Occipital lobe (tissue), 1 donor: ENCODE measurements at regions not wholly inside any gene's neighbourhood (a gene's known extent, or its start where the extent isn't known, plus 50 kb on each side); places are given as distances from the start of the nearest gene placed in this dataset.
"Not testable (repeated sequence)": the region's sequence is repeated elsewhere in the genome, so short reads cannot be mapped to it uniquely, and the experiment has no call there.

Experiments
- DNase-seq: peaks from one replicate; lab custom pipeline; 2025; lab: John Stamatoyannopoulos, UW

- DNase-seq, result no peak
These were observed 174.8 kb downstream of the PDGFRA start for GRCh38 chr4:54403700-54404453.

GRCh38 chr4:54409270-54409817 is 180.3 kb downstream of the PDGFRA start:
- DNase-seq, result not testable (repeated sequence)

GRCh38 chr4:54414545-54414944 is 185.5 kb downstream of the PDGFRA start:
- no peak for DNase-seq

GRCh38 chr4:54417476-54417875 is 188.4 kb downstream of the PDGFRA start:
- no peak for DNase-seq

GRCh38 chr4:54418468-54418867 is 189.4 kb downstream of the PDGFRA start:
- no peak for DNase-seq

- DNase-seq, result no peak
These were observed 194.0 kb downstream of the PDGFRA start for GRCh38 chr4:54423066-54423465.

- no peak for DNase-seq
These were observed 198.7 kb downstream of the PDGFRA start for GRCh38 chr4:54427826-54428225.

- no peak for DNase-seq
These were observed 199.8 kb downstream of the PDGFRA start for GRCh38 chr4:54428940-54429339.

GRCh38 chr4:54433686-54434085 is 204.6 kb downstream of the PDGFRA start:
- no peak for DNase-seq

GRCh38 chr4:54439831-54440243 is 210.7 kb downstream of the PDGFRA start:
- DNase-seq, result peak; percentile 6

- DNase-seq, result no peak
These were observed 211.5 kb downstream of the PDGFRA start for GRCh38 chr4:54440394-54441136.

GRCh38 chr4:54445866-54446265 is 211.9 kb upstream of the KIT start:
- DNase-seq, result no peak

GRCh38 chr4:54446581-54446980 is 211.2 kb upstream of the KIT start:
- no peak for DNase-seq

- no peak for DNase-seq
These were observed 210.5 kb upstream of the KIT start for GRCh38 chr4:54447304-54447703.

GRCh38 chr4:54449999-54450398 is 207.8 kb upstream of the KIT start:
- DNase-seq, result no peak

GRCh38 chr4:54466960-54467359 is 190.8 kb upstream of the KIT start:
- not testable (repeated sequence) for DNase-seq

- no peak for DNase-seq
These were observed 184.6 kb upstream of the KIT start for GRCh38 chr4:54473077-54473545.

GRCh38 chr4:54473798-54474197 is 184.0 kb upstream of the KIT start:
- no peak for DNase-seq

- DNase-seq, result no peak
These were observed 182.2 kb upstream of the KIT start for GRCh38 chr4:54475546-54475945.

GRCh38 chr4:54482529-54483200 is 175.1 kb upstream of the KIT start:
- DNase-seq, result no peak

- DNase-seq, result no peak
These were observed 173.4 kb upstream of the KIT start for GRCh38 chr4:54484383-54484782.

- DNase-seq, result no peak
These were observed 170.3 kb upstream of the KIT start for GRCh38 chr4:54487491-54487890.
